ENCODE measurements at regions not wholly inside any gene's neighbourhood (a gene's known extent, or its start where the extent isn't known, plus 50 kb on each side); places are given as distances from the start of the nearest gene placed in this dataset.

- no peak for DNase-seq (ENCODE audit: low read depth, low spot score)
- CTCF ChIA-PET: no interaction called here
- no peak for TF ChIP-seq CTCF (IDR thresholded peaks at IDR 0.05; ENCODE audit: low read depth, low read length)
- H3K9me3 ChIP-seq (ENCODE audit: control insufficient read depth, insufficient read depth, low read length): no peaks in the 10 kb centered on the region; the same call in 1 of the 2 replicates
- no peak overlapping the region for H3K4me3 ChIP-seq (ENCODE audit: low read depth, low read length)
- peaks cover 10% of the 10 kb centered on the region for H3K27me3 ChIP-seq (ENCODE audit: control insufficient read depth, insufficient read depth, low read length)
- H3K27ac ChIP-seq (ENCODE audit: low read depth, low read length): no peak overlapping the region
- POLR2A ChIA-PET: no interaction called here
Observed at GRCh38 chr4:3825530-3825929, 59.3 kb downstream of the ADRA2C start.

- no peak for TF ChIP-seq CTCF (IDR thresholded peaks at IDR 0.05; ENCODE audit: low read depth, low read length)
- DNase-seq (ENCODE audit: low read depth, low spot score): no peak
- CTCF ChIA-PET: no interaction called here
- no peak overlapping the region for H3K4me3 ChIP-seq (ENCODE audit: low read depth, low read length)
- POLR2A ChIA-PET: no interaction called here
- H3K9me3 ChIP-seq (ENCODE audit: control insufficient read depth, insufficient read depth, low read length): no peaks in the 10 kb centered on the region; the same call in 1 of the 2 replicates
- peaks cover 10% of the 10 kb centered on the region for H3K27me3 ChIP-seq (ENCODE audit: control insufficient read depth, insufficient read depth, low read length)
- H3K27ac ChIP-seq (ENCODE audit: low read depth, low read length): no peak overlapping the region
Observed at GRCh38 chr4:3826247-3827172, 60.3 kb downstream of the ADRA2C start.

GRCh38 chr4:3827616-3828492, 61.7 kb downstream of the ADRA2C start:
- H3K4me3 ChIP-seq (ENCODE audit: low read depth, low read length): no peak overlapping the region
- CTCF ChIA-PET: no interaction called here
- no peak for TF ChIP-seq CTCF (IDR thresholded peaks at IDR 0.05; ENCODE audit: low read depth, low read length)
- DNase-seq (ENCODE audit: low read depth, low spot score): no peak
- H3K9me3 ChIP-seq (ENCODE audit: control insufficient read depth, insufficient read depth, low read length): no peaks in the 10 kb centered on the region; the same call in 1 of the 2 replicates
- POLR2A ChIA-PET: no interaction called here
- H3K27ac ChIP-seq (ENCODE audit: low read depth, low read length): no peak overlapping the region
- H3K27me3 ChIP-seq (ENCODE audit: control insufficient read depth, insufficient read depth, low read length): peaks cover 10% of the 10 kb centered on the region

GRCh38 chr4:3828546-3828945, 62.4 kb downstream of the ADRA2C start:
- TF ChIP-seq CTCF (IDR thresholded peaks at IDR 0.05; ENCODE audit: low read depth, low read length): no peak
- no peak overlapping the region for H3K27ac ChIP-seq (ENCODE audit: low read depth, low read length)
- no peaks in the 10 kb centered on the region; the same call in 1 of the 2 replicates for H3K9me3 ChIP-seq (ENCODE audit: control insufficient read depth, insufficient read depth, low read length)
- peaks cover 10% of the 10 kb centered on the region for H3K27me3 ChIP-seq (ENCODE audit: control insufficient read depth, insufficient read depth, low read length)
- H3K4me3 ChIP-seq (ENCODE audit: low read depth, low read length): no peak overlapping the region
- ChIA-PET POLR2A (no interaction called here), CTCF (no interaction called here)
- DNase-seq (ENCODE audit: low read depth, low spot score): no peak

Measured in AG04450 (cell line).